GM18907 (cell line): ENCODE measurements at regions not wholly inside any gene's neighbourhood (a gene's known extent, or its start where the extent isn't known, plus 50 kb on each side); places are given as distances from the start of the nearest gene placed in this dataset.
"Not testable (repeated sequence)": the region's sequence is repeated elsewhere in the genome, so short reads cannot be mapped to it uniquely, and the experiment has no call there.

Experiments
- ATAC-seq: cut with Tn5 transposase; IDR thresholded peaks from one replicate; pipeline ENCODE4 v1.9.1; 2021; ENCODE audit warnings: mild to moderate bottlenecking, moderate library complexity; ENCODE audit not compliant: unreplicated experiment

DNA sequence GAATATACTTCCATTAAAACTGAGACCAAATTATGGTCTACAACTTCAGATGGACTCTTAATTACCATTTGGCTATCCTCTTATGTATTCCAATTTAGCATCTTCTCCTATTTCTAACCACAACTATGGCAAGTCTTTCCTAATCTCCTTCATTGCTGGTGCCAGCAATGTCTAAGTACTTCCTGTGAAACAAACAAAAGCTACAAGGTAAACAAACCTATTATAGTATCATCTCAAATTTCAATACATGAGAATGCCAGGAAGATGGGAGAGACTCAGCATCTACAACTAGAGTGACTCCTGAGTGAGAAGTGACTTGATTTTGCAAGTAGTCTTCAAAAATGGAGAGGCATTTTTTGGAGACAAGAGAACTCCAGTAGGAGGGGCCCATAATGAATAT is 202.9 kb upstream of the ATXN7L3B start:
- no peak for ATAC-seq

DNA sequence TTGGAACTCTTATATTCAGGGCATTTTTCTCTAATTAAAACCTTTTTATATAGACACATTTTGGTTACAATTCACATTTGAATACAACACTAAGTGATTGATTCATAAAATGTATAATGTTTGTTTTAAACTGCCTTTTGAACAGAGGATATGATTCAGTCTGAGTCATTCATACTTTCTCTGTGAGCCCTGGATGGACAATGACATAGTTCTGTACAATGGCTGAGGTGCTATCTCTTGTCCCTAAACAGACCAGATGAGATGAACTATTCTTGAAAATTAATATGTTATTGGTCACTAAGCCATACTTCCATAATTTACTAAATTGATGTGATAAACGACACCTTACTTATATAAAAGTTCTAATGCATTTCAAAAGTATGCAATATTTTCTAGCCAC is 199.7 kb upstream of the ATXN7L3B start:
- ATAC-seq, result no peak

DNA sequence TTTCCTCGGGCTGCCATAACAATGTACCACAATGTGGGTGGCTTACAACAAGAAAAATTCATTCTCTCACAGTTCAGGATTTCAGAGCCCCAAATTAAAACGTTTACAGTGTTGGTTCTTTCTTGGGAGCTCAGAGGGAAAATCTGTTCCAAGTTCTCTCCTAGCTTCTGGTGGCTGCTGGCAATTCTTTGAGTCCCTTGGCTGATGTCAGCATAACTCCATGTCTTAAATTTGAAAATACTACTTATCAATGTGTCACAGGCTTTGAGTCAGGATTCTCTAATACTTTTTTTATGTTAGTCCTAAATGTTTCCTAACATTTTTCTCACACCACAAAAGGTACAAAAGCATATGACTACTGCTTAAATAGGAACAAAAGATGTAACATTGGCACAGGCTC is 198.4 kb upstream of the ATXN7L3B start:
- no peak for ATAC-seq

DNA sequence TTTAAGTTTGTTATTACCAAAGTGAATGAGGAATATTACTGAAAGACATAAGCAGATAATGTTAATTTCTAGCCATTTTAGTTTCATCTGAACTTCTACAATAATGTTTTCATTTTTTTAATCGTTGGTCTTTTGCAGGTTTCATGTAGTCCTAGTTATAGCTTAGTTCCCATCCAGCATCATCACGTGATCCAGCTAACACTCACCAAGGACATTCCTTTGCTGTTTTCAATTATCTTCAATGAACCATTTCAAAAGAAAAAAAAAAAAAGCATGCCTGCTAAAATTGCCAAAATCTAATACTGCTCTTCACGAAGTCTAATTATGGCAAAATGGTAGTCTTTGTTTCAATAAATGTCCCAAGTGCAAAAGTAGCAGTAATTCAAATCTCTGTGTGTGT is 187.7 kb upstream of the ATXN7L3B start:
- no peak for ATAC-seq

DNA sequence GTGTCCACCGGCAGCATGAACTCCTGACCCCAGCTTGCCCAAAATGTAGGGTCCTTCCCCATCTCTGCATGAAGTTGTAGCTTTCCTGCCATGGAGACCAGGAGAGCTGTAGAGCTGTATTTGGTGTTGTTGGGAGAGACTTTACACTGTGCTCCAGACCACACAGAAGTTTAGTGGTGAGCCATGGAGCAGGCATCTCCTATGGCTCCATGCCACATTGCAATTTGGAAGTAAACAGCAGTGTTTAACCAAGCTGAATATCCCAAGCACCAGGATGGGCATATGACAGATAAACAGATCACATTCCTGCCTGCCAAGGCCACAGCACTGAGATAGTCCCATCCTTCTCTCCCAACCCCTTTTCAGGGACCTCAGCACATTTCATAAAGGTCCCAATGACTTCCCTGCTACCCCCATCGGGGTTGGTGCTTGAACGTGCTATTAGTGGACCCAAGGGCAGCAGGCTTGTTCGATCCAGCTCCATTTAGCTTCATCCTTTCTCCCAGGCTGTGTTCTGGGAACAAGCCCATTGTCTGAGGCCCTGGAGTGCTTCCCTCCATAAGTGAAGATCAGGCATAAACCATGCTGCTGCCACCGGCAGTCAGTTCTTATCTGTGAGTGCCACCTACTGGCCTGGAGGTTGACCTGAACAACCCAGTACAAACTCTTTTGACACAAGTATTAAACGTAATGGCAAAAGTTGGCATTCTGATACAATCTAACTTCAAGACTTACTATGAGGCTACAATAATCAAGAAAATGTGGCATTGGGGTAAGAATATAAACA is 172.3 kb upstream of the ATXN7L3B start:
- ATAC-seq, result peak; percentile 72

DNA sequence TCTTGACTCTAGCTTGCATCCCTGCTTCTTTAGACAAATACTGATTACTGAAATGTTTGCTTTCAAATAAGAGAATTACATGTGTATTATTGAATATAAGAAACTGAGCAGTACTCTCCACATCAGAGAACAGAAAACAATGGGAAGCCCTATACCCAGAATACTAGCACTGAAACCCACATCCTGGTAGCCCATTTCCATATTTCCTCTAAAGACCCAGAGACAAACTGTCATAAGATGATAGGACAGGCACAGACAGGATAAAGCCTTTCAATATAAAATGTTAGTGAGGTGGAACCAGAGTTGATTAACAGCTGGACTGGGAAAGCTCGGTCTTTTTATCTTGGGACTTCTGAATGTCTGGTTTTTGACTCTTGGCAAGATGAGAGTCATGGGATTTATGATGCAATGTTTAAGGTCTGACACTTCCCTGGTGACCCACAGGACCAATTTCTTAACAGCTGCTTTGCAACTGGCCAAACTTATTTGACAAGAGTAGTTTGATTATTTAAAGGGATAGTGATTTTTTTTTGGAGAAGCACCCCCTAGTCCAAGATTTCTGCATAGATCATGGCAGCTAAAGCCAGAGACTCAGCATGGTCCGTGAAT is 166.9 kb upstream of the ATXN7L3B start:
- ATAC-seq, result no peak

DNA sequence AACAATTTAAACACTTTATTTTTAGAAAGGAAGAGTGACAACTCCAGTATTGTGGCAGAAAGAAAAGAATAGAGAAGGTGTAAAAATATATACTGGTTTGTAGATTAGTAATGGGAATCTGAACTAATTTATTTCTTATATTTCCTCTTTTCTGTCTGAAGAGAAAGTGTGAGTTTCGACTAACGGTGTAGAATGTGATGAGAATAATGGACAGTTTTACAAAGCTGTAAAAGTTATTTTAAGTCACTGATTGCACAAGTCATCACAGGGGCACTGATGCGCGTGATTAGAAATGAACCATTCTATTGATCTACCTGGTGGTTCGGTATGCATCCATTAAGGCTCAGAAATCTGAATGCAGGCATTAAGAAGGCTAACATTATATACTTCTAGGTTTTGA is 158.5 kb upstream of the ATXN7L3B start:
- no peak for ATAC-seq

DNA sequence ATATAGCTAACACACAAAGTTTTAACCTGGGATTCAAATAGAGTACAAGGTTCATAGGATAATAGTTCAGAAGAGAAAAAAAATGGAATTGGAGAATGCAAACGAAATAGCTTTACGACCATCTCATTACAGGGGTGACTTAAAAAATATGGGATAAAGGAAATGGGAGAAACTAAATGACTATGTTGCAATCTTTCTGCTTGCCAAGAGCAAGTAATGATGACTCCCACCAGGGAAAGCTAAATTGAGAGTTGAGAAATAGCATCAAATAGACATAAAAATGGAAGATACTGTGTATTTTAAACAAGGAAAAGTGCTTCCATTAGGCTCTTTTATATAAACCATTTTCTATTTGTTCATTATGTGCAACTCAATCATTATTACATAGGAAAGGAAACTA is 155.7 kb upstream of the ATXN7L3B start:
- no peak for ATAC-seq

DNA sequence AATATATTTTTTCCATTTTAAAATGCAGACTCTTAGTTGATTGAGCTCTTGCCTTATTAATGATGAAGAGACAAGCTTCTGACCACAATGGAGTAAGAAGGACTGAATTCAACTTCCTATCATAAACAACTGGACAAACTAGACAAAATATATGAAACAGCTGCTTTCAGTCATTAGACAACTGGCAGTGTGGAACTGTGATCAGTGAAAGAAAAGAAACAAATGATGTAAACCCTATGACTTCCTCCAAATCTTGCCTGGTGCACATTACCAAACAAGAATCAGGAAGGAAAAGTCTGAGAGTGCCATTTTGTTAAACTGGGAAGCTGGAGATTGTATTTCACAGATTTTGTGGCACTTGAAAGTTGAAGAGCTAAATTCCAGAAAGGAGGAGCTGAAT is 154.7 kb upstream of the ATXN7L3B start:
- no peak for ATAC-seq

DNA sequence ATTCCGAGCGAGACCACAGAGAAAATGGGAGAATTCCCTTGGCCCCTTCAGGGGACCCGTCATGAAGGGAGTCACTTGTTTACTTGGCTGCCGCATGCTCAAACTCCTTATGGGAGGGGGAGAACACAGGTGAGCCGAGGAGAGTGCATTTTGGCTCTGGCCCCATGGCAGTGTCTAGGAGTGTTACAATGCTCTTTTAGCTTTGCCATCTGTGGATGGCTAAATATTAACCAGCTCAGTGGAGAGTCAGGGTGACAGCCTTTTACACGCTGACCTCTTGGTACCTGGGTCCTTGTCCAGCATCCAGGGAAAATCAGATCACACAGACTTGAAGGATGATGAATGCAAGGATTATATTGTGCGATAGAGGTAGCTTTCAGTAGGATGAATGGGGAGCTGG is 146.4 kb upstream of the ATXN7L3B start:
- ATAC-seq, result no peak

DNA sequence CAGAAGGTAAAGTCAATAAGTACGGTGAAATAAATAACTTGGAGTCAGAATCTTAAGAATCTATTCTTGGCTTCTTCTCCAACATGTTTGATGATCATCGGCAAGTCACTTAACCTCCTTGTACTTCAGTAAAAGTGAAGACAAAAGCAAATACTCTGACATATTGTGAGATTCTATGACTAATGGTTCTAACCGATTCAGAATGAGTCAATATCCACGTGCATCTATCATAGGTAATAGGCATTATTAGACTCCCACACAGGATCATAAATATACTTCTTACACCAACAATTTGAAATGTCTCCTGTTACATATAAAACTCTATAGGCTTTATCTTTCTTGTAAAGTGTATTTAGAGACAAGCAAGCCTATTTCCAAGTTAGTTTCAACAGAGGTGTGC is 144.4 kb upstream of the ATXN7L3B start:
- no peak for ATAC-seq

DNA sequence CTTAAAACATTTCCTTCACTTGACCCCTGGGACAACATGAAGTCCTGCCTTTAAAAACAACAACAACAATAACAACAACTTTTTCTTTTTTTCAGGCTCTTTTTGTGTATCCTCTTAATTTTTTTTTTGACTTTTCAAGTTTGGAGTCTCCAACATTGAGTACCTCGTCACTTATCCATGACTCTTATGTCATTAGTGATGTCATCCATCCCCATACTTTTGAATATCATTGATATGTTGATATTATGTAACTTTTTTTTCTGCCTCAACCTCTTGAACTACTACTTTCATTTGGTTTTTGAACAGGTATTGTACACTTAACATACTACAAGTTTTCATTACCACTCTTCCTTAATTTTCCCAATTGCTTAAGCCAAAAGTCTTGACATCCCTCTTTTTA is 143.0 kb upstream of the ATXN7L3B start:
- no peak for ATAC-seq

DNA sequence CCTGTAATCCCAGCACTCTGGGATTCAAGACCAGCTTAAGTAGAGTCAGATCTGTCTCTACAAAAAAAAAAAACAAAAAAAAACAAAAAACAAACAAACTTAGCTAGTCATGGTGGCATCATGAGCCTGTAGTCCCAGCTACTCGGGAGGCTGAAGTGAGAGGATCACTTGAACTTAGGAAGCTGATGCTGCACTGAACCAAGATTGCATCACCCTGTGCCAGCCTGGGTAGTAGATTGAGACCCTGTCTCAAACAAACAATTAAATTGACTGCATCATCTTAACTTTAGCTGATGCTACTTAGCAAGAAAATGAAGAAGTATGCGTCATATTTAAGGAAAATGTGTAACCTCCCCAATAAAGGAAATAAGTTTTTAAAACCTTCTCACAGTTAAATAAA is 136.6 kb upstream of the ATXN7L3B start:
- ATAC-seq, result no peak

DNA sequence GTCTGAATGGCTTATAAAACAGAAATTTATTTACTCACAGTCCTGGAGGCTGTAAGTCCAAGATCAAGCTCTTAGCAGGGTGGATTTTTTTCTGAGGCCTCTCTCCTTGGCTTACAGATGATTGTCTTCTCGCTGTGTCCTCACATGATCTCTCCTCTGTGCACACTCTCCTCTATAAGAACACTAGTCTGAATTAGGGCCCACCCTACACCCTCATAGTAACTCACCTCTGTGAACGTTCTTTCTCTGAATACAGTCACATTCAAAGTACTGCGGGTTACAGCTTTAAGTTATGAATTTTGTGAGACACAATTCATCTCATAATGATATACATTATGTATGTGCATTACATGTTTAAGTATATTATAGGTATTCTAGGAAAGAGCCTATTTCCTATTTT is 135.7 kb upstream of the ATXN7L3B start:
- no peak for ATAC-seq

DNA sequence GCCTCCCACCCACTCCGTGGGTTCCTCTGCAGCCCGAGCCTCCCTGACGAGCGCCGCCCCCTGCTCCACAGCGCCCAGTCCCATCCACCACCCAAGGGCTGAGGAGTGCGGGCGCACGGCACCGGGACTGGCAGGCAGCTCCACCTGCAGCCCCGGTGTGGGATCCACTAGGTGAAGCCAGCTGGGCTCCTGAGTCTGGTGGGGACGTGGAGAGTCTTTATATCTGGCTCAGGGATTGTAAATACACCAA is 134.5 kb upstream of the ATXN7L3B start:
- not testable (repeated sequence) for ATAC-seq

DNA sequence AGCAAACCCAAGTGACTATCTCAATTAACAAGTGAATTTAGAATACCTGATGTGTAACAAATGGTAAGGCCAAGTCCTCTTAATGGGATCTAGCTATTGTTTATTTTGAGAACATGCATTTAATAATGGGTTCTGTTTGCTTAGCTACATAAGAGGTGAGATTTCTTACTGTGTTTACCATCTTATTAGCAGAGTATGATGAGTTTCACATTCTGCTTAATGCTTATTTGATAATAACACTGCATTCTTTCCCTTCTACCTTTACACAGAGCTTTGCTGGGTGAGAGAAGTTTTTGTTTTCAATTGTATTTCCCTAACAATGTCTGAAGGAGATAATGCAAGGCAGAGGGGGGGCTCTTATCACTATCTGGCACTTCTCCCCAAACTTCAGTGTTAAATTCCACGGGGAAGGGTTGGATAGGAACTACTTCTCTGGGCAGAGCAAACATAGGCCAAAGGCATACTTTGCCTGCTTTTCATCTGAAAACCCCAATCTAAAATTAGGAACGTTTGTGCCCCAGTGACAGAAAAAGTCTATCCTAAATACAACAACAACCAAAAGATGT is 129.0 kb upstream of the ATXN7L3B start:
- ATAC-seq, result no peak

DNA sequence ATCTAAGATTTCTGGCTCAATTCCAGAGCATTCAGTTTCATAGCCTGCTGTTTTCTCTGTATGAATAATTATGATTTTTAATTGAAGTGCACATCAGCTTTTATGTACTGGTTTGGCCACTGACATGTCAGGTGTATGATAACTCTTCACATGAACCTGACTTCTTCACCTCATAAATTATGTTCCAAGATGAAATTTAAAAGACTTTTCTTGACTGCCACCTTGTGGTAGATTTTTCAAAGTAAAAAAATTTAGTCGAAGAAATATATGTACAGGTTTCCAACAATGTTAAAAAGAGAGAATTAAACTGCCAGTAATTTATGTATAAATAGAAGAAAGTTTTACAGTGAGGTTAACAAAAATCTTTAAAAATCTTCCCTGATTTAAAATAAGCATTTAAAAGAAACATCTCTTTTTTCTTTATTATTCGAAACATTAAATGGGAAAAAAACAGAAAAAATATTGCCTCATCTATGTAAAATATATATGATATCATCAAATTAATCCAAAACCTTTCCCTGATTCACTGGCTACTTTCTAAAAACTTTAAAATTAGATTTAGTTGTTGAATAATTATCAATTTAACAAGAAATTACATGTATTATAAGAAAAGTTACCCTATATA is 124.9 kb upstream of the ATXN7L3B start:
- no peak for ATAC-seq

DNA sequence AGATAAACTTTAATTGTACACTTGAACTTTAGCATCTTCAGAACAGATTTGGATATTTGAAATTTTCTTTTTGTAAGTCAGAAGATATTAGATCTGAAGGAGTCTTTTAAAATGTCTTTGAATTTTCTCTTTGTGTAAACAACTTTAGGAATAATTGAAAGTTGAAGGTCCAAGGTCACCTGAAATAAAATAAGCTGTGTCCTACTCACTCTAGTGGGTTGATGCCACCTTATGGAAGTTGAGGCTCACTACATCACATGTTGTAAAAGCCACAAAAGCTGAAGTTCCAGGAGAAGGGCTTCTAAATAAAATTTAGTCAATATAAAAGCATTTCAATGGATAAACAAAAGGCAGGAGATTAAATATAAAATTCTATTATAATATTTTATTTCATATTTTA is 122.0 kb upstream of the ATXN7L3B start:
- ATAC-seq, result peak; percentile 83

DNA sequence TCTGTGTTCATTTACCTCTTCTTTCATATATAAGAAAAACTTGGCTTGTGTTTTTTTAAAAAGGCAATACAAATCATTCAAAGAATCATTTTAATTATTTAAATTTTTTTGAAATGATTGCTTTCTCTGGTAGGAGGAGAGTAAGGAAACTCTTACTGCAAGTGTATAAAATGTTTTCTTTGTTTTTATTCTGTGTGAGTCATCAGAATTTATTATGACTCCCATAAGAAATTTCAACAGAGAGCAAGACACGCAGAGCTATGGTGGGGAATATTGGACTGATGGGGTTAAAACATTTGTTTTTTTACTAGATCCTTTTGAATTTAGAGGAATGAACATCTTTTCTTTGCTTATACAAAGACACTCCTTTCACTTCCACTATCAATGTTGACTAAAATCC is 119.1 kb upstream of the ATXN7L3B start:
- no peak for ATAC-seq

DNA sequence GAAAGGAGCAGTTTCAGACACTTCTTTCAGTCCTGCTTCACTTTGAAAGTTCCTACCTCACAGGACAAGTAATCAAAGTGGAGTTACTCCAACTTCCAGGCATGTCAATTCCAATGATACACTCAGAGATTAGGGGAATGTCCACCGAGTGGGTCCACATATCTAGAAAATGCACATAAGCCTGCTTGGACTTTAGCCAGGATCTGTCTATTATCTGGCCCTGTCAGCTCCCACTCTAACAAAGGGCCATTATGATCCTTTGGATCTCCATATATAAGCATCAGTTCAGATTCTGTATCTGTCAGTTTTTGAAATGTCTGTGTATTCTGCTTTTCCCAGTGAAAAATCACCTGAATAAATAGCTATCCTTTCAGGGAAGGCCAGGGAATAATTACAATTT is 112.9 kb upstream of the ATXN7L3B start:
- ATAC-seq, result no peak

DNA sequence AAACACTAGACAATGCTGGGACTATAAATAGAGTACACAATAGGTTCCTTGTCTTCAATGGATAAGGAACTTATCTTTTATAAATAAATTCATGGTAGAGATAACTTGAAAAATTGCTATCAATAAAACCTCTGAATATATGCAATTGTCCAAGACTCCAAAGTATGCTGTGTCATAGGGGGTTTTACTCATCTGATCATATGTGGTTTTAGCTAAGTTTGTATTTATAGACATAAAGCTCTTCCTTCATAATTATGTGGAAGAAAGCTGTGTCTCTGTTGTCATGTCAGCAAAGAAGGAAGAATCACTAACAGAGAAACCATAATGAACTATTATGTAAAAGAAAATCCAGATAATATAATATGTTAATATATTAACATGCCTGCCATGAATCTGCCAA is 111.5 kb upstream of the ATXN7L3B start:
- ATAC-seq, result no peak

DNA sequence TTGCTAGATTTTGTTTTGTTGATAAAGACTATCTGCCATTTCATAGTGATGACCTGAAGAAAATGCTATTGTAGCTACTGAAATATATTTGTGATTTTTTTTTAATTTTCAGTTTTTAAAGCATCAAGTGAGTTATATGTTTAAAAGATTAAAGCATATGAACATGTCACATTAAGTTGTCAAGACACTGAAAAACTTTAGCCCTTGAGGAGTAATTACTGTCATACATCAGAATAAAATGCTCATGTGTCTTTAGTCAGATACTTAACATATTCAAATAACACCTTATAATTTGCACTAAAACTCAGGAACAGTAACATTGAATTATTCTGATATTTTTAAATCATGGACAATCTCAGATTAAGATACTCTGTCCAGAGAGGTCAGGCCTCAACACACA is 108.1 kb upstream of the ATXN7L3B start:
- no peak for ATAC-seq
